GM10847 (cell line): ENCODE measurements at regions not wholly inside any gene's neighbourhood (a gene's known extent, or its start where the extent isn't known, plus 50 kb on each side); places are given as distances from the start of the nearest gene placed in this dataset.

Experiments used
- POLR2A ChIP-seq: IDR thresholded peaks from 2 replicates; pipeline ENCODE4 v1.6.1; 2011; ENCODE audit not compliant: insufficient read length; ENCODE audit errors: extremely low read depth

- no peak for TF ChIP-seq POLR2A
Observed at GRCh38 chr15:70602834-70603560, 160.4 kb downstream of the UACA start.

- TF ChIP-seq POLR2A = no peak
Observed at GRCh38 chr15:70602281-70602680, 161.1 kb downstream of the UACA start.

GRCh38 chr15:70597945-70598344 is 165.4 kb downstream of the UACA start:
- no peak for TF ChIP-seq POLR2A

- no peak for TF ChIP-seq POLR2A
Observed at GRCh38 chr15:70597056-70597603, 166.2 kb downstream of the UACA start.

- TF ChIP-seq POLR2A = no peak
Observed at GRCh38 chr15:70596354-70597055, 166.9 kb downstream of the UACA start.

GRCh38 chr15:70593795-70594194 is 169.6 kb downstream of the UACA start:
- TF ChIP-seq POLR2A = no peak

- TF ChIP-seq POLR2A = no peak
Observed at GRCh38 chr15:70589728-70590127, 173.6 kb downstream of the UACA start.

- TF ChIP-seq POLR2A = no peak
Observed at GRCh38 chr15:70589221-70589620, 174.1 kb downstream of the UACA start.

GRCh38 chr15:70588613-70589012 is 174.7 kb downstream of the UACA start:
- no peak for TF ChIP-seq POLR2A

GRCh38 chr15:70587896-70588567 is 175.3 kb downstream of the UACA start:
- TF ChIP-seq POLR2A = no peak

GRCh38 chr15:70586241-70586640 is 177.1 kb downstream of the UACA start:
- TF ChIP-seq POLR2A = no peak

GRCh38 chr15:70585707-70586034 is 177.7 kb downstream of the UACA start:
- TF ChIP-seq POLR2A = no peak

- TF ChIP-seq POLR2A = no peak
Observed at GRCh38 chr15:70584838-70585706, 178.3 kb downstream of the UACA start.

GRCh38 chr15:70584441-70584837 is 178.9 kb downstream of the UACA start:
- TF ChIP-seq POLR2A = no peak

GRCh38 chr15:70583006-70583405 is 180.4 kb downstream of the UACA start:
- no peak for TF ChIP-seq POLR2A
